A549 (cell line): ENCODE measurements at regions not wholly inside any gene's neighbourhood (a gene's known extent, or its start where the extent isn't known, plus 50 kb on each side); places are given as distances from the start of the nearest gene placed in this dataset.

ENCODE experiments used
- ATAC-seq, 2 experiments: fragments of 200-7000 bp in 1 of 2; fragments of >200 bp in 1 of 2; cut with Nextera tagmentation in 1 of 2; cut with Tn5 transposase in 1 of 2; 3 replicates each; pipeline versions ENCODE4 v1.8.0 to v1.9.1; 2018 to 2020; ENCODE audit warnings: mild to moderate bottlenecking in 1 of 2, moderate library complexity in 1 of 2
- CTCF ChIA-PET: fragments of 300-600 bp; sonication (Branson Sonifier 250); formaldehyde crosslinking; extraction: SDS; loops from one replicate; lab custom pipeline; 2021; ENCODE audit warnings: antibody characterized with exemption, inconsistent platforms; lab: Yijun Ruan, JAX
- POLR2A ChIA-PET: fragments of 350-600 bp; formaldehyde crosslinking; extraction: SDS; loops from one replicate; lab custom pipeline; 2021; ENCODE audit warnings: antibody characterized with exemption, inconsistent platforms; lab: Yijun Ruan, JAX
- DNase-seq, 2 experiments: peaks; one replicate each; pipeline versions ENCODE4 v3.0.0 to v3.0.0-alpha.2; 2011 to 2016; ENCODE audit warnings: low read depth in 1 of 2, low spot score in 1 of 2
- FAIRE-seq: peaks from 2 replicates; lab custom pipeline; 2011; peaks lifted over from hg19 to GRCh38; lab: Jason Lieb, UNC
- H3K27ac ChIP-seq, 2 experiments: fragments of >200 bp; sonication (Bioruptor Twin); formaldehyde crosslinking; 3 replicates each; pipeline ENCODE4 v1.5.1; 2016 to 2017
- H3K4me1 ChIP-seq: fragments of >200 bp; sonication (Bioruptor Twin); formaldehyde crosslinking; 3 replicates; pipeline ENCODE4 v1.6.1; 2016
- H3K4me2 ChIP-seq: fragments of >200 bp; sonication (Bioruptor Twin); formaldehyde crosslinking; 3 replicates; pipeline ENCODE4 v1.6.1; 2016
- H3K4me3 ChIP-seq: fragments of >200 bp; sonication (Bioruptor Twin); formaldehyde crosslinking; 3 replicates; pipeline ENCODE4 v1.5.1; 2016
- H3K9me3 ChIP-seq: fragments of >200 bp; sonication (Bioruptor Twin); formaldehyde crosslinking; 3 replicates; pipeline ENCODE4 v1.6.1; 2016
- CBX2 ChIP-seq: fragments of 200-600 bp; sonication (generic); IDR thresholded peaks from 2 replicates; pipeline ENCODE4 v1.6.1; 2016; ENCODE audit warnings: low read depth, mild to moderate bottlenecking, borderline replicate concordance
- CBX8 ChIP-seq: fragments of 200-600 bp; sonication (generic); IDR thresholded peaks from 2 replicates; pipeline ENCODE4 v1.6.1; 2016
- CHD2 ChIP-seq: fragments of 150-350 bp; IDR thresholded peaks from 2 replicates; pipeline ENCODE4 v1.6.1; 2014; ENCODE audit warnings: low read length; ENCODE audit not compliant: partially characterized antibody
- EHMT2 ChIP-seq: fragments of 200-600 bp; sonication (generic); IDR thresholded peaks from 2 replicates; pipeline ENCODE4 v1.6.1; 2016; ENCODE audit warnings: antibody characterized with exemption, low read depth, mild to moderate bottlenecking, moderate library complexity
- EP300 ChIP-seq, 2 experiments: fragments of >200 bp; sonication (Bioruptor Twin); formaldehyde crosslinking; IDR thresholded peaks; 2 replicates in 1 of 2; 3 replicates in 1 of 2; pipeline ENCODE4 v1.6.1; 2016 to 2017
- FOSB ChIP-seq: fragments of 250-450 bp; sonication (Bioruptor Pico); IDR thresholded peaks from 2 replicates; pipeline ENCODE4 v1.5.0; 2020; ENCODE audit warnings: mild to moderate bottlenecking, moderate library complexity
- FOSL2 ChIP-seq, 2 experiments: fragments of 450-650 bp in 1 of 2; fragments of >200 bp in 1 of 2; sonication (Bioruptor Twin) in 1 of 2; formaldehyde crosslinking; IDR thresholded peaks; 2 replicates each; pipeline versions ENCODE4 v1.5.0 to v1.6.1; 2016 to 2020; ENCODE audit warnings: mild to moderate bottlenecking in 1 of 2, moderate library complexity in 1 of 2
- GATA3 ChIP-seq: IDR thresholded peaks from 2 replicates; pipeline ENCODE4 v1.6.1; 2012; ENCODE audit warnings: borderline replicate concordance
- HOXA7 ChIP-seq: fragments of 250-450 bp; sonication (Bioruptor Pico); IDR thresholded peaks from 2 replicates; pipeline ENCODE4 v1.5.0; 2020; ENCODE audit warnings: mild to moderate bottlenecking, moderate library complexity
- KDM1A ChIP-seq: fragments of 200-600 bp; sonication (generic); IDR thresholded peaks from 2 replicates; pipeline ENCODE4 v1.6.1; 2016; ENCODE audit warnings: low read depth, mild to moderate bottlenecking
- KDM5A ChIP-seq: fragments of 200-600 bp; sonication (generic); IDR thresholded peaks from 2 replicates; pipeline ENCODE4 v1.6.1; 2016; ENCODE audit warnings: antibody characterized with exemption, mild to moderate bottlenecking
- MAFK ChIP-seq: fragments of 450-650 bp; IDR thresholded peaks from 2 replicates; pipeline ENCODE4 v1.6.1; 2014; ENCODE audit not compliant: partially characterized antibody
- MAX ChIP-seq: IDR thresholded peaks from 2 replicates; pipeline ENCODE4 v1.6.1; 2012
- MYC ChIP-seq: IDR thresholded peaks from 2 replicates; pipeline ENCODE4 v1.6.1; 2012; ENCODE audit warnings: mild to moderate bottlenecking, inconsistent platforms, low read length, improper control_type of control experiment, borderline replicate concordance
- NR3C1 ChIP-seq: fragments of >200 bp; sonication (Bioruptor Twin); formaldehyde crosslinking; IDR thresholded peaks from 3 replicates; pipeline ENCODE4 v1.6.1; 2017
- PBX3 ChIP-seq: IDR thresholded peaks from 2 replicates; pipeline ENCODE4 v1.6.1; 2012
- PHF8 ChIP-seq: fragments of 200-600 bp; sonication (generic); IDR thresholded peaks from 2 replicates; pipeline ENCODE4 v1.6.1; 2016; ENCODE audit warnings: low read depth, mild to moderate bottlenecking, antibody characterized with exemption, moderate library complexity, borderline replicate concordance
- RNF2 ChIP-seq: fragments of 200-600 bp; sonication (generic); IDR thresholded peaks from 2 replicates; pipeline ENCODE4 v1.6.1; 2016; ENCODE audit warnings: low read depth, mild to moderate bottlenecking, antibody characterized with exemption, moderate library complexity, borderline replicate concordance
- TP53 ChIP-seq: fragments of 250-450 bp; sonication (Bioruptor Pico); IDR thresholded peaks from 2 replicates; pipeline ENCODE4 v1.5.0; 2021; ENCODE audit warnings: mild to moderate bottlenecking, moderate library complexity
- USF2 ChIP-seq: fragments of 450-650 bp; IDR thresholded peaks from 2 replicates; pipeline ENCODE4 v1.6.1; 2014; ENCODE audit warnings: antibody characterized with exemption
- ZFP36 ChIP-seq: fragments of 450-650 bp; IDR thresholded peaks from 2 replicates; pipeline ENCODE4 v1.6.1; 2014; ENCODE audit warnings: borderline replicate concordance; ENCODE audit not compliant: partially characterized antibody
- ZNF302 ChIP-seq: fragments of 250-450 bp; sonication (Bioruptor Pico); IDR thresholded peaks from 2 replicates; pipeline ENCODE4 v1.9.0; 2021; ENCODE audit warnings: inconsistent platforms, mild to moderate bottlenecking, moderate library complexity
- WGBS: methylation state at CpG from one replicate; pipeline ENCODE4 v1.1.6; 2017; ENCODE audit errors: missing lambda C conversion rate; 5-methylcytosine and 5-hydroxymethylcytosine counted together

- TF ChIP-seq KDM1A: no peak
Observed at GRCh38 chr4:58658701-58659100, 1548.5 kb upstream of the IGFBP7 start (continued).

- ChIA-PET POLR2A (no interaction called here), CTCF (no interaction called here)
- no peaks in the 10 kb centered on the region for H3K4me1 ChIP-seq
- no peak for DNase-seq
- no peak for FAIRE-seq
- no peaks in the 10 kb centered on the region for H3K9me3 ChIP-seq
- ATAC-seq: no peak
- WGBS: 30% methylated on average over 1 of the region's 1 CpG
- H3K4me2 ChIP-seq: no peak overlapping the region
- no peak overlapping the region for H3K27ac ChIP-seq
- no peak overlapping the region for H3K4me3 ChIP-seq
- no peak for TF ChIP-seq MAFK
- no peak for TF ChIP-seq PBX3
- no peak for TF ChIP-seq NR3C1
- no peak for TF ChIP-seq CBX8
- TF ChIP-seq GATA3: no peak
- TF ChIP-seq, all 56 proteins: peak for 0
Observed at GRCh38 chr4:58653251-58653650, 1543.1 kb upstream of the IGFBP7 start.

GRCh38 chr4:58649226-58649625 is 1539.0 kb upstream of the IGFBP7 start:
- Histone ChIP-seq H3K4me3 (no peak overlapping the region), H3K27ac (no peak overlapping the region), H3K4me1 (no peaks in the 10 kb centered on the region), H3K4me2 (no peak overlapping the region), H3K9me3 (no peaks in the 10 kb centered on the region)
- no peak for DNase-seq
- CTCF ChIA-PET: no interaction called here
- FAIRE-seq: no peak
- TF ChIP-seq GATA3: no peak
- TF ChIP-seq USF2: no peak
- no peak for TF ChIP-seq HOXA7 (CRISPR knock-in tag)
- TF ChIP-seq MAX: no peak
- no peak for TF ChIP-seq ZFP36
- TF ChIP-seq FOSL2 (IDR thresholded peaks at IDR 0.05): no peak
- no peak for TF ChIP-seq FOSL2 (CRISPR knock-in tag; IDR thresholded peaks at IDR 0.05)
- no peak for TF ChIP-seq EHMT2
- no peak for TF ChIP-seq KDM5A
- TF ChIP-seq MAFK: no peak
- no peak for TF ChIP-seq PHF8
- TF ChIP-seq EP300 (IDR thresholded peaks at IDR 0.05): no peak
- TF ChIP-seq ZNF302: no peak
- no peak for TF ChIP-seq CHD2
- no peak for TF ChIP-seq PBX3
- TF ChIP-seq TP53 (CRISPR knock-in tag): no peak
- no peak for TF ChIP-seq MYC
- no peak for TF ChIP-seq FOSB (CRISPR knock-in tag)
- TF ChIP-seq CBX2: no peak
- TF ChIP-seq RNF2: no peak
- 0% methylated on average over 1 of the region's 1 CpG for WGBS
- POLR2A ChIA-PET: no interaction called here
- ATAC-seq: no peak
